C4-2B (cell line): ENCODE measurements at regions not wholly inside any gene's neighbourhood (a gene's known extent, or its start where the extent isn't known, plus 50 kb on each side); places are given as distances from the start of the nearest gene placed in this dataset.
"Not testable (repeated sequence)": the region's sequence is repeated elsewhere in the genome, so short reads cannot be mapped to it uniquely, and the experiment has no call there.

Experiments used
- ZFX ChIP-seq: fragments of 450-650 bp; IDR thresholded peaks from 2 replicates; pipeline ENCODE4 v1.6.1; 2017
- TF ChIP-seq, protein P1 (sequence below): fragments of 450-650 bp; conservative IDR thresholded peaks from 2 replicates; pipeline ENCODE4 v1.5.1; 2017; ENCODE audit warnings: mild to moderate bottlenecking

GRCh38 chr2:107747199-107747963, 79.3 kb upstream of the RGPD4 start:
- TF ChIP-seq, protein P1, sequence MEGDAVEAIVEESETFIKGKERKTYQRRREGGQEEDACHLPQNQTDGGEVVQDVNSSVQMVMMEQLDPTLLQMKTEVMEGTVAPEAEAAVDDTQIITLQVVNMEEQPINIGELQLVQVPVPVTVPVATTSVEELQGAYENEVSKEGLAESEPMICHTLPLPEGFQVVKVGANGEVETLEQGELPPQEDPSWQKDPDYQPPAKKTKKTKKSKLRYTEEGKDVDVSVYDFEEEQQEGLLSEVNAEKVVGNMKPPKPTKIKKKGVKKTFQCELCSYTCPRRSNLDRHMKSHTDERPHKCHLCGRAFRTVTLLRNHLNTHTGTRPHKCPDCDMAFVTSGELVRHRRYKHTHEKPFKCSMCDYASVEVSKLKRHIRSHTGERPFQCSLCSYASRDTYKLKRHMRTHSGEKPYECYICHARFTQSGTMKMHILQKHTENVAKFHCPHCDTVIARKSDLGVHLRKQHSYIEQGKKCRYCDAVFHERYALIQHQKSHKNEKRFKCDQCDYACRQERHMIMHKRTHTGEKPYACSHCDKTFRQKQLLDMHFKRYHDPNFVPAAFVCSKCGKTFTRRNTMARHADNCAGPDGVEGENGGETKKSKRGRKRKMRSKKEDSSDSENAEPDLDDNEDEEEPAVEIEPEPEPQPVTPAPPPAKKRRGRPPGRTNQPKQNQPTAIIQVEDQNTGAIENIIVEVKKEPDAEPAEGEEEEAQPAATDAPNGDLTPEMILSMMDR, result not testable (repeated sequence)
- TF ChIP-seq ZFX, result not testable (repeated sequence)
